ENCODE measurements at regions not wholly inside any gene's neighbourhood (a gene's known extent, or its start where the extent isn't known, plus 50 kb on each side); places are given as distances from the start of the nearest gene placed in this dataset.
"Not testable (repeated sequence)": the region's sequence is repeated elsewhere in the genome, so short reads cannot be mapped to it uniquely, and the experiment has no call there.

GRCh38 chr5:50581845-50582244, 84.6 kb upstream of the PARP8 start:
- not testable (repeated sequence) for TF ChIP-seq GTF2F1 (IDR thresholded peaks at IDR 0.05; ENCODE audit: borderline replicate concordance, low read depth, low read length); POLR2A (IDR thresholded peaks at IDR 0.05; ENCODE audit: control extremely low read depth in 1 of 2, low read depth in 2 of 2, low read length in 2 of 2); CEBPB (IDR thresholded peaks at IDR 0.05; ENCODE audit: low read depth, low read length); CTCF (IDR thresholded peaks at IDR 0.05; ENCODE audit: control extremely low read depth in 1 of 3, insufficient read depth in 1 of 3, low read depth in 1 of 3, low read length in 3 of 3); POLR2AphosphoS5 (IDR thresholded peaks at IDR 0.05; ENCODE audit: low read depth, low read length); RAD21 (IDR thresholded peaks at IDR 0.05 in 1 of 2, conservative IDR thresholded peaks at IDR 0.05 in 1 of 2; ENCODE audit: low read depth in 2 of 2, low read length in 2 of 2); EZH2 (IDR thresholded peaks at IDR 0.05; ENCODE audit: low read depth, low read length, severe bottlenecking); JUN (IDR thresholded peaks at IDR 0.05; ENCODE audit: low read depth, low read length); SUZ12 (IDR thresholded peaks at IDR 0.05; ENCODE audit: low read length); MAX (IDR thresholded peaks at IDR 0.05); POU5F1 (IDR thresholded peaks at IDR 0.05; ENCODE audit: low read depth, low read length)
